ENCODE measurements at regions not wholly inside any gene's neighbourhood (a gene's known extent, or its start where the extent isn't known, plus 50 kb on each side); places are given as distances from the start of the nearest gene placed in this dataset.

DNA sequence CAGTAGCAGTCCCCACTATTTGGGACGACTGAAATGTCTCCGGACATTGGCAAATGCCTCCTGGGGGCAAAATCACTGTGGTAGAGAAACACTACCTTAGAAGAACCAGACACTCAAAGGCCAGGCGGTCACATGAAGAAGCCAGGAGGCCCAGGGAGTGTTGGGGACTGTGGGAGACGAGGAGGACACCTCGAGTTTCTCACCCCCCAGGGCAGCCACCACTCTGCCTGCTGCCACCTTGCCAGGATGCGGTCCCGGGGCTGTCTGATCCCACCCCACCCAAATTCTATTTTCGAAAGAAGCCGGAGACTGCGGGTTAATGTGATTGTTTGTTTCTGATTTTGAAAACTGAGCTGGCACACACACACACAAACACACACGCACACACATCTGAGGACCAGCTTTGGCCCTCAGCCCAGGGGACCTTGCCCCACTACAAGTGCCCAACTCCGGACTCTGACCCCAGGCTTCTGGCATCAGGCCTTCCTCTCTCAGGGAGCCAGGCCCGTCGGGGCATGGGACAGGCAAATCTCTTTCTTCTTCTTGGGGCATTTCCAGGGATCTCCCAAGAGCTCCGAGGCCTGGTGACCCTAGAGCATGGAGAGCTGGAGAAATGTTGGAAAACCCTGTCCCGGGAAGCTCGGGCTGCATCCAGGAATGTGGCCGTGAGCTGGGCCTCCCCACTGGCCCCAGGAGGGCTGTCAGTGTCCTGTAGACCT is 187.5 kb upstream of the PMEPA1 start:
- H3K4me3 ChIP-seq, result no peak overlapping the region

DNA sequence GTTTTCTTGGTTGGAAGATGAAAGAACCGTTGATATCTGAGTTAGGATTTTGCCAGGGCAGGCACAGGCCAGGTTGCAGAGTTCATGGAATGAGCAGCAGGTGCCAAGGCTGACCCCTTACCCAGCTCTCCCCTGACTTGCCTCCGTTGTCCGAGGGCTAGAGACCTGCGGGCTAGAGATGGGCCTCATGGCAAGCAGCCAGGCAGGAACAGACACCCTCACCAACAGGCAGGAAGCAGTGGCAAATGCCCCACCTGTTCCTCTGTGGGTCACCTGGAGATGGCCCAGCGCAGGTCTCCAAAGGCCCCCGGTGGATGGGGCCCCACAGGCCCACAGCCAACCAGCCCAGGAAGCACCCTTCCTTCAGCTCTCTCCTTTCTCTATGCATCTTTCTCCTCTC is 186.7 kb upstream of the PMEPA1 start:
- DNase-seq (ENCODE audit: low spot score in 2 of 2), result no peak
- Histone ChIP-seq H3K36me3 (no peaks in the 10 kb centered on the region), H3K27me3 (no peaks in the 10 kb centered on the region), H3K9me3 (no peaks in the 10 kb centered on the region), H3K27ac (no peak overlapping the region), H3K4me1 (peaks cover 0 to 6% (median 2%) of the 10 kb centered on the region in 4 donors), H3K4me3 (no peak overlapping the region)
- no peak for TF ChIP-seq CTCF (IDR thresholded peaks at IDR 0.05)
- no peak for TF ChIP-seq EP300 (IDR thresholded peaks at IDR 0.05)
- no peak for TF ChIP-seq POLR2A (IDR thresholded peaks at IDR 0.05)
- 87 to 92% methylated on average over 6 of the region's 6 CpGs for WGBS, 2 donors

More for the DNA sequence above, 187.5 kb upstream of the PMEPA1 start:
- Histone ChIP-seq H3K27ac (no peak overlapping the region), H3K9me3 (no peaks in the 10 kb centered on the region), H3K4me1 (peaks cover 0 to 6% (median 2%) of the 10 kb centered on the region in 4 donors), H3K27me3 (no peaks in the 10 kb centered on the region), H3K36me3 (no peaks in the 10 kb centered on the region)
- TF ChIP-seq CTCF (IDR thresholded peaks at IDR 0.05), result no peak
- no peak for TF ChIP-seq POLR2A (IDR thresholded peaks at IDR 0.05)
- TF ChIP-seq EP300 (IDR thresholded peaks at IDR 0.05), result no peak
- DNase-seq (ENCODE audit: low spot score in 2 of 2), result no peak
- 57 to 63% methylated on average over 18 of the region's 18 CpGs for WGBS, 2 donors

DNA sequence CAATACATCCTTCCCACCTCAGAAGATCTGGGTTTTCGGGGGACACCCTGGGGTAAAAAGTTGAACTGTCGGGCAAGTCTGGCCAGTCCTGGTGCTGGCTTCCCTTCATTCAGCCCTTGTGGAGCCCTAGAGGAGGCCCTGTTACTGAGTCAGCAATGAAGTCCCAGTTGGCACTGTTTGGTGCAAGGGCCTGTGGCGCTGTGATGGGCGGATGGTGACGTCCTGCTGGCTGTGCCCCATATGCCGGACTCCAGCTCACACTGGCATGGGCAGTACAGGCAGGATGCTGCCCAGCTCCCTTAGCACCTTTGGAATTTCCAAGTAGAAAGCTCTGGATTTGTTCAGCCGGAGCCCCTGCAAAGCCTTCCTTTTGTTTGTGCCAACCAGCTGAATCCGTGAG is 186.2 kb upstream of the PMEPA1 start:
- Histone ChIP-seq H3K27ac (no peak overlapping the region), H3K36me3 (no peaks in the 10 kb centered on the region), H3K4me1 (peaks cover 0 to 6% (median 2%) of the 10 kb centered on the region in 4 donors), H3K27me3 (no peaks in the 10 kb centered on the region), H3K4me3 (no peak overlapping the region), H3K9me3 (no peaks in the 10 kb centered on the region)
- DNase-seq (ENCODE audit: low spot score in 2 of 2), result no peak
- WGBS, 2 donors, result 87 to 95% methylated on average over 8 of the region's 8 CpGs
- no peak for TF ChIP-seq EP300 (IDR thresholded peaks at IDR 0.05)
- no peak for TF ChIP-seq POLR2A (IDR thresholded peaks at IDR 0.05)
- no peak for TF ChIP-seq CTCF (IDR thresholded peaks at IDR 0.05)

DNA sequence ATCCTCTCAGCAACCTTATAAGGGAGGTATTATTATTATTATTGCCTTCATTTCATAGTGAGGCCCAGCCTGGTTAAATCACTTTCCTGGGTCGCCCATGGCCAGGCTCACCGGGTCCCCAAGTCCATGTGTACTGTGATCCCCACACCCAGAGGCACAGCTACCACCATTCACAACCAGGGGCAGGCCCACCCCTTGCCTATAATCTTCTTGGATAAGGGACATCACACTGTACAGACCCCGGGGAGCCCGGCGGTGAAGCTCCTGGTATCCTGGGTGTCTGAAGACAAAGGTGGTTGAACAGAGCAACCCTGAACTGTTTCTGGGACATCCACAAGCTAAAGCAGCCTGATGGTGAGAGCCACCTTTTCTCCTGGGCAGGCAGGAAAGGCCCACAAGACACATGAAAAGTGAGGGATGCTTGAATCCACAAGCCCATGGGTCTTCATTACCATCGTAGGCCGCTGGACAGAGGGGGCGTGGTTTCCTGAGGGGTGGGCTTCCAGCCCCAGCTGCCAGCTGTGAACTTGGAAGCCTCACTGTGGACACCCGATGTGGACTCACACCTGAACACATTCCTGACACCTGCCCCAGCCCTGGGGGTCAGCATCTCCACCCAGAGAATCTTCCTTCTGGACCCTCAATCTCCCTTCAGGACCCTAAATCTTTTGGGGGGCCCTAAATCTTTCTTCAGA is 185.5 kb upstream of the PMEPA1 start:
- H3K4me1 ChIP-seq, result peaks cover 0 to 6% (median 2%) of the 10 kb centered on the region in 4 donors
- H3K4me3 ChIP-seq, result no peak overlapping the region
- no peak for DNase-seq (ENCODE audit: low spot score in 2 of 2)
- no peaks in the 10 kb centered on the region for H3K9me3 ChIP-seq
- 95% methylated on average over 8 to 9 of the region's 9 CpGs for WGBS, 2 donors
- H3K27ac ChIP-seq, result no peak overlapping the region
- no peaks in the 10 kb centered on the region for H3K27me3 ChIP-seq
- H3K36me3 ChIP-seq, result no peaks in the 10 kb centered on the region
- TF ChIP-seq CTCF (IDR thresholded peaks at IDR 0.05) (no peak), POLR2A (IDR thresholded peaks at IDR 0.05) (no peak), EP300 (IDR thresholded peaks at IDR 0.05) (no peak)

DNA sequence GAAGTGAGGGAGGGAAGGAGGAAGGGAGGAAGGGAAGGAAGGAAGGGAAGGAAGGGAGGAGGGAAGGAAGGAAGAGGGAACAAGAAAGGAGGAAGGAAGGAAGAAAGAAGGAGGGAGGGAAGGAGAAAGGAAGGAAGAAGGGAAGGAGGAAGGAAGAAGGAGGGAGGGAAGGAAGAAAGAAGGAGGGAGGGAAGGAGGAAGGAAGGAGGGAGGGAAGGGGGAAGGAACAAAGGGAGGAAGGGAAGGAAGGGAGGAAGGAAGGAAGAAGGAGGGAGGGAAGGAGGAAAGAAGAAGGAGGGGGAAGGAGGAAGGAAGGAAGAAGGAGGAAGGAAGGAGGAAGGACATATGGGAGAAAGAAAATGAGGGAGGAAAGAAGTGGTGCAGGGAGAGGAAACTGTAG is 184.7 kb upstream of the PMEPA1 start:
- Histone ChIP-seq H3K27me3 (no peaks in the 10 kb centered on the region), H3K4me1 (peaks cover 0 to 6% (median 2%) of the 10 kb centered on the region in 4 donors), H3K27ac (no peak overlapping the region), H3K9me3 (no peaks in the 10 kb centered on the region), H3K36me3 (no peaks in the 10 kb centered on the region), H3K4me3 (no peak overlapping the region)
- no peak for DNase-seq (ENCODE audit: low spot score in 2 of 2)
- TF ChIP-seq EP300 (IDR thresholded peaks at IDR 0.05) (no peak), POLR2A (IDR thresholded peaks at IDR 0.05) (no peak), CTCF (IDR thresholded peaks at IDR 0.05) (no peak)

Data from tibial nerve (tissue), 4 donors.